Caco-2 (cell line): ENCODE measurements at regions not wholly inside any gene's neighbourhood (a gene's known extent, or its start where the extent isn't known, plus 50 kb on each side); places are given as distances from the start of the nearest gene placed in this dataset.

Experiments
- BruUV-seq: library from RNA; stranded (reverse); fragments of 400-500 nt; replicated peaks from 2 replicates; lab custom pipeline; 2021; lab: Mats Ljungman, UMichigan
- CTCF ChIA-PET: fragments of 300-600 bp; sonication (Branson Sonifier 250); formaldehyde crosslinking; loops from one replicate; lab custom pipeline; 2022; ENCODE audit warnings: antibody characterized with exemption; lab: Charles Lee
- POLR2A ChIA-PET: fragments of 300-600 bp; sonication (Branson Sonifier 250); formaldehyde crosslinking; loops from one replicate; lab custom pipeline; 2022; ENCODE audit warnings: antibody characterized with exemption; lab: Charles Lee
- DNase-seq, 2 experiments: peaks; one replicate each; pipeline versions ENCODE4 v3.0.0 to v3.0.0-alpha.2; 2020 to 2022
- H3K27me3 ChIP-seq: replicated peaks from 2 replicates; pipeline ENCODE4 v1.6.0; 2011; ENCODE audit warnings: low read length; ENCODE audit not compliant: control insufficient read depth, insufficient read depth
- H3K36me3 ChIP-seq: 2 replicates; pipeline ENCODE4 v1.5.1; 2011; ENCODE audit warnings: low read length; ENCODE audit not compliant: control insufficient read depth, insufficient read depth
- H3K4me1 ChIP-seq: fragments of 250-450 bp; sonication (Bioruptor Pico); 2 replicates; pipeline ENCODE4 v1.5.1; 2020; ENCODE audit warnings: mild to moderate bottlenecking
- H3K4me3 ChIP-seq: 2 replicates; pipeline ENCODE4 v1.5.1; 2011; ENCODE audit warnings: low read depth, mild to moderate bottlenecking, control low read depth, low read length
- H3K9me3 ChIP-seq: fragments of 250-450 bp; sonication (Bioruptor Pico); 2 replicates; pipeline ENCODE4 v1.5.1; 2020; ENCODE audit warnings: mild to moderate bottlenecking, moderate library complexity
- H3K27ac Mint-ChIP-seq: one replicate; pipeline ENCODE4 v1.8.0; 2022; ENCODE audit warnings: mixed read lengths; ENCODE audit not compliant: unreplicated experiment
- H3K27me3 Mint-ChIP-seq: one replicate; pipeline ENCODE4 v1.8.0; 2022; ENCODE audit warnings: mixed read lengths; ENCODE audit not compliant: insufficient read depth, unreplicated experiment
- H3K36me3 Mint-ChIP-seq: one replicate; pipeline ENCODE4 v1.8.0; 2022; ENCODE audit warnings: mild to moderate bottlenecking, mixed read lengths; ENCODE audit not compliant: insufficient read depth, unreplicated experiment
- H3K4me1 Mint-ChIP-seq: one replicate; pipeline ENCODE4 v1.8.0; 2022; ENCODE audit warnings: low read depth, mixed read lengths; ENCODE audit not compliant: unreplicated experiment
- H3K4me3 Mint-ChIP-seq: one replicate; pipeline ENCODE4 v1.8.0; 2022; ENCODE audit warnings: mild to moderate bottlenecking, moderate library complexity, mixed read lengths; ENCODE audit not compliant: unreplicated experiment
- H3K9me3 Mint-ChIP-seq: one replicate; pipeline ENCODE4 v1.8.0; 2022; ENCODE audit warnings: mixed read lengths; ENCODE audit not compliant: unreplicated experiment
- CTCF ChIP-seq, 2 experiments: fragments of 200-600 bp in 1 of 2; IDR thresholded peaks; 1 replicate in 1 of 2; 2 replicates in 1 of 2; pipeline versions ENCODE4 v1.5.1 to v1.8.0; 2011 to 2022; ENCODE audit warnings: antibody characterized with exemption in 1 of 2, control low read depth in 1 of 2, inconsistent platforms in 1 of 2, low read depth in 1 of 2, low read length in 1 of 2, mild to moderate bottlenecking in 1 of 2, moderate library complexity in 1 of 2; ENCODE audit not compliant: insufficient read depth in 1 of 2, severe bottlenecking in 1 of 2, unreplicated experiment in 1 of 2
- intact Hi-C: fragments of 100-400 bp; cut with micrococcal nuclease; formaldehyde crosslinking; loops from one replicate; pipeline ENCODE4 v1.10.0; 2022; ENCODE audit not compliant: unreplicated experiment

GRCh38 chr15:60126200-60126599, 122.1 kb downstream of the FOXB1 start:
- DNase-seq, result no peak
- intact Hi-C loops, result loop anchor here (2.0 to 5.0 kb wide), 2 partner anchors 35 to 124 kb away; partner anchors contain the start of gene FOXB1
- no peaks in the 10 kb centered on the region for H3K36me3 ChIP-seq
- no peaks in the 10 kb centered on the region for H3K9me3 Mint-ChIP-seq
- no peaks in the 10 kb centered on the region for H3K4me1 Mint-ChIP-seq
- ChIA-PET CTCF (no interaction called here), POLR2A (interaction anchor here (0.6 kb wide), 1 partner anchor 747 kb away, joined by 21 read pairs; no protein-coding TSS in a partner anchor)
- no peak overlapping the region for H3K27ac Mint-ChIP-seq
- no peak overlapping the region for H3K4me3 Mint-ChIP-seq
- no TSS peak for BruUV-seq
- H3K4me3 ChIP-seq, result no peak overlapping the region
- H3K9me3 ChIP-seq, result no peaks in the 10 kb centered on the region
- TF ChIP-seq CTCF (IDR thresholded peaks at IDR 0.05; ENCODE audit: insufficient read depth in 1 of 2, low read depth in 1 of 2, low read length in 1 of 2, severe bottlenecking in 1 of 2, unreplicated experiment in 1 of 2), result no peak
- H3K4me1 ChIP-seq, result peaks cover 4% of the 10 kb centered on the region; the same call in 1 of the 2 replicates
- H3K36me3 Mint-ChIP-seq, result no peaks in the 10 kb centered on the region
- H3K27me3 ChIP-seq, result no peaks in the 10 kb centered on the region
- H3K27me3 Mint-ChIP-seq, result peaks cover 6% of the 10 kb centered on the region

- BruUV-seq, result no TSS peak
- no peak for TF ChIP-seq CTCF (IDR thresholded peaks at IDR 0.05; ENCODE audit: insufficient read depth in 1 of 2, low read depth in 1 of 2, low read length in 1 of 2, severe bottlenecking in 1 of 2, unreplicated experiment in 1 of 2)
- H3K4me3 Mint-ChIP-seq, result no peak overlapping the region
- no peaks in the 10 kb centered on the region for H3K9me3 Mint-ChIP-seq
- intact Hi-C loops, result loop anchor here (1.0 to 5.0 kb wide), 3 partner anchors 36 to 209 kb away; partner anchors contain the start of gene FOXB1
- no peak overlapping the region for H3K27ac Mint-ChIP-seq
- H3K27me3 Mint-ChIP-seq, result peaks cover 6% of the 10 kb centered on the region
- Histone ChIP-seq H3K36me3 (no peaks in the 10 kb centered on the region), H3K4me3 (no peak overlapping the region), H3K9me3 (no peaks in the 10 kb centered on the region), H3K27me3 (no peaks in the 10 kb centered on the region), H3K4me1 (peaks cover 4% of the 10 kb centered on the region; the same call in 1 of the 2 replicates)
- H3K36me3 Mint-ChIP-seq, result no peaks in the 10 kb centered on the region
- no peak for DNase-seq
- ChIA-PET CTCF (interaction anchor here (0.7 to 1.6 kb wide), 2 partner anchors 33 to 211 kb away, joined by 3 to 7 read pairs; no protein-coding TSS in a partner anchor), POLR2A (no interaction called here)
- no peaks in the 10 kb centered on the region for H3K4me1 Mint-ChIP-seq
Measured at GRCh38 chr15:60126661-60127060, 122.5 kb downstream of the FOXB1 start.

- peaks cover 4% of the 10 kb centered on the region; the same call in 1 of the 2 replicates for H3K4me1 ChIP-seq
- H3K4me3 Mint-ChIP-seq, result peak overlapping the region; percentile 68
- TF ChIP-seq CTCF (IDR thresholded peaks at IDR 0.05; ENCODE audit: insufficient read depth in 1 of 2, low read depth in 1 of 2, low read length in 1 of 2, severe bottlenecking in 1 of 2, unreplicated experiment in 1 of 2), result no peak
- no peaks in the 10 kb centered on the region for H3K9me3 Mint-ChIP-seq
- no peaks in the 10 kb centered on the region for H3K9me3 ChIP-seq
- ChIA-PET POLR2A (interaction anchor here (0.6 kb wide), 1 partner anchor 270 kb away, joined by 3 read pairs; no protein-coding TSS in a partner anchor), CTCF (interaction anchor here (0.9 to 1.6 kb wide), 4 partner anchors 27 to 210 kb away, joined by 3 to 4 read pairs (median 3); no protein-coding TSS in a partner anchor)
- H3K27me3 ChIP-seq, result no peaks in the 10 kb centered on the region
- H3K4me3 ChIP-seq, result peak overlapping the region; percentile 9
- H3K4me1 Mint-ChIP-seq, result no peaks in the 10 kb centered on the region
- no TSS peak for BruUV-seq
- H3K27ac Mint-ChIP-seq, result no peak overlapping the region
- no peak for DNase-seq
- H3K27me3 Mint-ChIP-seq, result peaks cover 10% of the 10 kb centered on the region
- H3K36me3 ChIP-seq, result no peaks in the 10 kb centered on the region
- intact Hi-C loops, result loop anchor here (1.0 to 5.0 kb wide), 3 partner anchors 37 to 211 kb away; partner anchors contain the start of gene FOXB1
- H3K36me3 Mint-ChIP-seq, result no peaks in the 10 kb centered on the region
Measured at GRCh38 chr15:60128000-60128376, 123.9 kb downstream of the FOXB1 start.
